H9 (cell line): ENCODE measurements at regions not wholly inside any gene's neighbourhood (a gene's known extent, or its start where the extent isn't known, plus 50 kb on each side); places are given as distances from the start of the nearest gene placed in this dataset.

Source experiments
- DNase-seq: peaks from one replicate; pipeline ENCODE4 v3.0.0-alpha.2; 2017
- H2AFZ ChIP-seq: one replicate; pipeline ENCODE4 v1.6.1; 2013; ENCODE audit warnings: mild to moderate bottlenecking, low read length, control low read depth, moderate library complexity
- H2AK5ac ChIP-seq: 2 replicates; pipeline ENCODE4 v1.6.1; 2013; ENCODE audit warnings: low read length, control low read depth, mixed read lengths; ENCODE audit not compliant: insufficient read length
- H2BK120ac ChIP-seq: one replicate; pipeline ENCODE4 v1.6.1; 2013; ENCODE audit warnings: low read depth, mild to moderate bottlenecking, low read length, control low read depth, inconsistent platforms; ENCODE audit not compliant: poor library complexity, severe bottlenecking
- H2BK12ac ChIP-seq: 2 replicates; pipeline ENCODE4 v1.6.1; 2013; ENCODE audit warnings: low read length, control low read depth, mixed read lengths, low read depth; ENCODE audit not compliant: insufficient read length
- H2BK15ac ChIP-seq: 2 replicates; pipeline ENCODE4 v1.6.1; 2013; ENCODE audit warnings: low read depth, low read length, control low read depth
- H2BK20ac ChIP-seq: one replicate; pipeline ENCODE4 v1.6.1; 2013; ENCODE audit warnings: low read depth, mild to moderate bottlenecking, low read length, control low read depth, inconsistent platforms; ENCODE audit not compliant: poor library complexity, severe bottlenecking
- H2BK5ac ChIP-seq: 2 replicates; pipeline ENCODE4 v1.6.1; 2013; ENCODE audit warnings: low read length, control low read depth, mixed read lengths; ENCODE audit not compliant: insufficient read length
- H3K14ac ChIP-seq: 2 replicates; pipeline ENCODE4 v1.6.1; 2013; ENCODE audit warnings: low read length, control low read depth; ENCODE audit not compliant: insufficient read depth
- H3K18ac ChIP-seq: 2 replicates; pipeline ENCODE4 v1.6.1; 2013; ENCODE audit warnings: low read depth, mild to moderate bottlenecking, mixed read lengths, low read length, control low read depth; ENCODE audit not compliant: insufficient read length
- H3K23ac ChIP-seq: 2 replicates; pipeline ENCODE4 v1.6.1; 2013; ENCODE audit warnings: low read length, control low read depth, mixed read lengths, low read depth; ENCODE audit not compliant: insufficient read length
- H3K23me2 ChIP-seq: 2 replicates; pipeline ENCODE4 v1.6.1; 2013; ENCODE audit warnings: low read depth, mild to moderate bottlenecking, mixed read lengths, low read length, control low read depth; ENCODE audit not compliant: insufficient read length, poor library complexity, severe bottlenecking
- H3K27ac ChIP-seq: 2 replicates; pipeline ENCODE4 v1.5.1; 2013; ENCODE audit warnings: low read length, control low read depth, mixed read lengths, low read depth; ENCODE audit not compliant: insufficient read length
- H3K27me3 ChIP-seq: 2 replicates; pipeline ENCODE4 v1.6.1; 2013; ENCODE audit warnings: low read length, control low read depth, inconsistent platforms; ENCODE audit not compliant: insufficient read depth
- H3K4ac ChIP-seq: 2 replicates; pipeline ENCODE4 v1.6.1; 2013; ENCODE audit warnings: low read depth, mild to moderate bottlenecking, control low read depth, inconsistent platforms, low read length, moderate library complexity
- H3K4me1 ChIP-seq: 2 replicates; pipeline ENCODE4 v1.6.1; 2013; ENCODE audit warnings: low read length, control low read depth, inconsistent platforms; ENCODE audit not compliant: insufficient read depth
- H3K4me2 ChIP-seq: 2 replicates; pipeline ENCODE4 v1.6.1; 2013; ENCODE audit warnings: low read length, control low read depth, mixed read lengths; ENCODE audit not compliant: insufficient read length, insufficient read depth
- H3K56ac ChIP-seq: 2 replicates; pipeline ENCODE4 v1.6.1; 2013; ENCODE audit warnings: low read depth, mild to moderate bottlenecking, mixed read lengths, low read length, control low read depth; ENCODE audit not compliant: insufficient read length
- H3K79me1 ChIP-seq: 2 replicates; pipeline ENCODE4 v1.6.1; 2013; ENCODE audit warnings: low read depth, mild to moderate bottlenecking, moderate library complexity, low read length, control low read depth, inconsistent platforms; ENCODE audit not compliant: insufficient read depth, poor library complexity, severe bottlenecking
- H3K79me2 ChIP-seq: 2 replicates; pipeline ENCODE4 v1.6.1; 2013; ENCODE audit warnings: low read length, control low read depth, inconsistent platforms; ENCODE audit not compliant: insufficient read depth
- H3K9ac ChIP-seq: 2 replicates; pipeline ENCODE4 v1.6.1; 2013; ENCODE audit warnings: low read length, control low read depth, mixed read lengths; ENCODE audit not compliant: insufficient read length; ENCODE audit errors: extremely low read depth
- H3K9me3 ChIP-seq: one replicate; pipeline ENCODE4 v1.6.1; 2013; ENCODE audit warnings: low read depth, low read length, inconsistent platforms; ENCODE audit not compliant: control insufficient read depth
- H3T11ph ChIP-seq: one replicate; pipeline ENCODE4 v1.6.1; 2013; ENCODE audit warnings: mild to moderate bottlenecking, low read length, control low read depth, inconsistent platforms
- H4K20me1 ChIP-seq: one replicate; pipeline ENCODE4 v1.6.1; 2013; ENCODE audit not compliant: control insufficient read depth, insufficient read length, insufficient read depth
- H4K5ac ChIP-seq: 2 replicates; pipeline ENCODE4 v1.6.1; 2013; ENCODE audit warnings: low read depth, mild to moderate bottlenecking, mixed read lengths, low read length, control low read depth; ENCODE audit not compliant: insufficient read length
- H4K8ac ChIP-seq: replicated peaks from 2 replicates; pipeline ENCODE4 v1.6.1; 2013; ENCODE audit warnings: low read length, control low read depth, mixed read lengths, low read depth; ENCODE audit not compliant: insufficient read length
- H4K91ac ChIP-seq: 2 replicates; pipeline ENCODE4 v1.6.1; 2013; ENCODE audit warnings: low read depth, mild to moderate bottlenecking, moderate library complexity, mixed read lengths, low read length, control low read depth; ENCODE audit not compliant: insufficient read length
- H3K27ac Mint-ChIP-seq, 3 experiments: 2 replicates in 2 of 3; 3 replicates in 1 of 3; pipeline ENCODE4 v1.8.0; 2020 to 2021; ENCODE audit warnings: mixed read lengths in 3 of 3, mild to moderate bottlenecking in 1 of 3, moderate library complexity in 1 of 3
- H3K27me3 Mint-ChIP-seq: 2 replicates; pipeline ENCODE4 v1.8.0; 2021; ENCODE audit warnings: low read depth, mild to moderate bottlenecking, moderate library complexity, mixed read lengths
- H3K36me3 Mint-ChIP-seq, 3 experiments: 2 replicates in 2 of 3; 3 replicates in 1 of 3; pipeline ENCODE4 v1.8.0; 2020 to 2021; ENCODE audit warnings: low read depth in 3 of 3, mixed read lengths in 3 of 3; ENCODE audit not compliant: insufficient read depth in 1 of 3
- H3K4me1 Mint-ChIP-seq, 2 experiments: 2 replicates each; pipeline ENCODE4 v1.8.0; 2020; ENCODE audit warnings: mixed read lengths in 2 of 2
- H3K4me3 Mint-ChIP-seq, 2 experiments: 2 replicates in 1 of 2; 3 replicates in 1 of 2; pipeline ENCODE4 v1.8.0; 2020 to 2021; ENCODE audit warnings: mild to moderate bottlenecking in 2 of 2, mixed read lengths in 2 of 2, moderate library complexity in 1 of 2
- H3K9me3 Mint-ChIP-seq, 2 experiments: 2 replicates in 1 of 2; 3 replicates in 1 of 2; pipeline ENCODE4 v1.8.0; 2020; ENCODE audit warnings: mild to moderate bottlenecking in 2 of 2, mixed read lengths in 2 of 2, moderate library complexity in 1 of 2
- WGBS: extraction: QIAGEN DNeasy Blood & Tissue Kit; methylation state at CpG from one replicate; pipeline ENCODE4 v1.1.7; 2013; ENCODE audit warnings: missing lambda C conversion rate, low lambda C conversion rate, mixed read lengths; ENCODE audit not compliant: insufficient read length; ENCODE audit errors: extremely low coverage; 5-methylcytosine and 5-hydroxymethylcytosine counted together
- TF ChIP-seq, protein P1 (sequence below): fragments of 200-600 bp; sonication (generic); conservative IDR thresholded peaks from 3 replicates; pipeline ENCODE4 v1.8.0; 2021; ENCODE audit warnings: antibody characterized with exemption, mild to moderate bottlenecking

DNA sequence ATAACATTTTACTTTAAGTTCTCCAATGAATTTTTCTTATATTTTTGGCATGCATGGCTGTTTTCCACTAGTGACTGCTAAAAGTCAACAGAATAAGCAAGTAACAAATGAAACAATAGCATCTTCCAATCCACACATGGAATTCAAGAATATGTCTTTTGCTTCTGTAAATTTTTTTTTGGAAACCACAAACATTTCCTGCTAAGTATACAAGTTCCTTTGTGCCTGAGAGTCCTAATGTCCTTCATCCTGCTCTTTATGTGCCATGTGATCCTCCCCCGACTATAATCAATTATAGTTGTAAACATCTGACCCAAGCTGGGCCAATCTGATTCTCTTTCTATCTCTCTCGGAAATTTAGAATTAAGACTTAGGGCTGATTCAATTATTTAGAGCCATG lies 61.2 kb downstream of the PPP1R3C start:
- Histone ChIP-seq H3K79me2 (no peaks in the 10 kb centered on the region), H3K27me3 (no peaks in the 10 kb centered on the region), H2BK12ac (no peak overlapping the region), H3K27ac (no peak overlapping the region), H2BK15ac (no peak overlapping the region), H2BK20ac (no peak overlapping the region), H4K8ac (no peak overlapping the region), H4K5ac (no peak overlapping the region), H3K9ac (no peak overlapping the region), H3T11ph (no peak overlapping the region), H3K4ac (no peak overlapping the region), H3K56ac (no peak overlapping the region), H2BK120ac (no peak overlapping the region), H3K4me2 (no peak overlapping the region), H4K20me1 (no peaks in the 10 kb centered on the region), H3K18ac (no peak overlapping the region), H3K9me3 (no peaks in the 10 kb centered on the region), H2BK5ac (no peak overlapping the region), H4K91ac (no peak overlapping the region), H3K79me1 (no peaks in the 10 kb centered on the region), H2AFZ (no peak overlapping the region), H2AK5ac (no peak overlapping the region), H3K23me2 (no peaks in the 10 kb centered on the region), H3K14ac (no peak overlapping the region), H3K4me1 (no peaks in the 10 kb centered on the region), H3K23ac (no peak overlapping the region)
- H3K4me3 Mint-ChIP-seq, result no peak overlapping the region
- no CpG with 5 or more reads among the region's 2 CpGs for WGBS
- no peak overlapping the region for H3K27ac Mint-ChIP-seq
- H3K27me3 Mint-ChIP-seq, result peaks cover 2% of the 10 kb centered on the region; the same call in 1 of the 2 replicates
- H3K9me3 Mint-ChIP-seq, result no peaks in the 10 kb centered on the region
- DNase-seq, result no peak
- peaks cover 3 to 4% of the 10 kb centered on the region in 2 experiments; a peak in 2 of 4 replicates for H3K4me1 Mint-ChIP-seq
- no peaks in the 10 kb centered on the region for H3K36me3 Mint-ChIP-seq
- TF ChIP-seq, protein P1, sequence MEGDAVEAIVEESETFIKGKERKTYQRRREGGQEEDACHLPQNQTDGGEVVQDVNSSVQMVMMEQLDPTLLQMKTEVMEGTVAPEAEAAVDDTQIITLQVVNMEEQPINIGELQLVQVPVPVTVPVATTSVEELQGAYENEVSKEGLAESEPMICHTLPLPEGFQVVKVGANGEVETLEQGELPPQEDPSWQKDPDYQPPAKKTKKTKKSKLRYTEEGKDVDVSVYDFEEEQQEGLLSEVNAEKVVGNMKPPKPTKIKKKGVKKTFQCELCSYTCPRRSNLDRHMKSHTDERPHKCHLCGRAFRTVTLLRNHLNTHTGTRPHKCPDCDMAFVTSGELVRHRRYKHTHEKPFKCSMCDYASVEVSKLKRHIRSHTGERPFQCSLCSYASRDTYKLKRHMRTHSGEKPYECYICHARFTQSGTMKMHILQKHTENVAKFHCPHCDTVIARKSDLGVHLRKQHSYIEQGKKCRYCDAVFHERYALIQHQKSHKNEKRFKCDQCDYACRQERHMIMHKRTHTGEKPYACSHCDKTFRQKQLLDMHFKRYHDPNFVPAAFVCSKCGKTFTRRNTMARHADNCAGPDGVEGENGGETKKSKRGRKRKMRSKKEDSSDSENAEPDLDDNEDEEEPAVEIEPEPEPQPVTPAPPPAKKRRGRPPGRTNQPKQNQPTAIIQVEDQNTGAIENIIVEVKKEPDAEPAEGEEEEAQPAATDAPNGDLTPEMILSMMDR, result no peak
